Stimulated activated CD4-positive, alpha-beta T cell treated with anti-CD3 and anti-CD28 coated beads, TNF-alpha, amount 100 ng/mL, for 48 hours (primary cell): ENCODE measurements at regions not wholly inside any gene's neighbourhood (a gene's known extent, or its start where the extent isn't known, plus 50 kb on each side); places are given as distances from the start of the nearest gene placed in this dataset.
"Not testable (repeated sequence)": the region's sequence is repeated elsewhere in the genome, so short reads cannot be mapped to it uniquely, and the experiment has no call there.

Experiments
- DNase-seq, 3 donors: peaks; one replicate each; pipeline ENCODE4 v3.0.0-alpha.2; 2020; ENCODE audit warnings: low read depth in 3 of 3

GRCh38 chr3:34868935-34869334 is 770.4 kb upstream of the ARPP21 start:
- no peak for DNase-seq

- DNase-seq, result no peak
Observed at GRCh38 chr3:34869696-34870095, 769.6 kb upstream of the ARPP21 start.

GRCh38 chr3:34872406-34872805 is 766.9 kb upstream of the ARPP21 start:
- no peak for DNase-seq

DNA sequence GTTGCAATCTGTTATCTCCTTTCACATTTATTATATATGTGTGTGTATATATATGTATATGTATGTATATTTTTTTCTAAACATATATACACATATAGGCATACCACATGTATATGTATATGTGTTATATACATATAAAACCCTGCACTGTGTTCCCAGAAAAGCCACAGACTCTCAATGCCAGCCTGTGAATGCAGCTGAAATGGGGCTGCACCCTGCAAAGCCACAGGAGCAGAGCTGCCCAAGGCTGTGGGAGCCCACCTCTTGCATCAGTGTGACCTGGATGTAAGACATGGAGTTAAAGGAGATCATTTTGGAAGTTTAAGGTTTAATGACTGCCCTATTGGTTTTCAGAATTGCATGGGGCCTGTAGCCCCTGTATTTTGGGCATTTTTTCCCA is 762.3 kb upstream of the ARPP21 start:
- DNase-seq, result no peak

- no peak for DNase-seq
Observed at GRCh38 chr3:34878488-34878887, 760.8 kb upstream of the ARPP21 start.

- no peak for DNase-seq
Observed at GRCh38 chr3:34881026-34881425, 758.3 kb upstream of the ARPP21 start.

- DNase-seq, result no peak
Observed at GRCh38 chr3:34882764-34883163, 756.6 kb upstream of the ARPP21 start.

DNA sequence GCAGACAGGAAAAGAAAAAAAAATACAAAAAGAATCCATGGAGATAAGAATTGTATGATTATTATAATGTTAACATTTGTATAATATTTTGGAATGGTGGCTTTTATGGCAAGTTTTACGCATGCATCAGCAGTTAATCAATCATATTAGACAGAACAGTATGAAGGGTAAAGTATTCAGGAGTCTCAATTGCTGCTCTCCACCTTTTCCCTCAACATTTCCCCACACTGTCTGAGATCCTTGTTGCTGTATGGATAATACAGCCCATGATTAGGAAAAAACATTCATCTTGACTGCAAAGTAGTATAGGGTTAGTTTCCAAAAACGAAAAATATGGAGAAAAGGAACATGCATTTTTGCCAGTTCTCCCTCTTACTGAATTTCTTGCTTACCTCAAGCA is 755.3 kb upstream of the ARPP21 start:
- no peak for DNase-seq

GRCh38 chr3:34886443-34886842 is 752.9 kb upstream of the ARPP21 start:
- DNase-seq, result no peak

DNA sequence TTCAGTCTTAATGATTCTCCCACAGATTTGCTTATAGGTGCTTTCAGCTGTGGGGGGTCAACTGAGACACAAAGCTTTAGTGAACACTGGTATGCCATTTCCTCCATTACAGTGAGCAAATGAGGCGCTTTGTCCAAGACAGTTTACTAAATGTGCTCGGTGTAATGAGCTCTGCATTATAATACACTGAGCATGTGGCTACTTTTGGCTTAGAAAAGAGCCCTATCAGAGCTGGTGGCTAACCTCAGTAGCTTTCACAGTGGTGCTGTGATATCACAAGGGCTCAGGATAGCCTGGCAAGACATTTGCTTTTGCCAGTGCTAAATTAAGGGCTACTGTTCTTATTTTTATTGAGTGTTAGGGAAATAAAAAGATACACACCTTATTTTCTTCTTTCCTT is 749.7 kb upstream of the ARPP21 start:
- DNase-seq, result no peak

DNA sequence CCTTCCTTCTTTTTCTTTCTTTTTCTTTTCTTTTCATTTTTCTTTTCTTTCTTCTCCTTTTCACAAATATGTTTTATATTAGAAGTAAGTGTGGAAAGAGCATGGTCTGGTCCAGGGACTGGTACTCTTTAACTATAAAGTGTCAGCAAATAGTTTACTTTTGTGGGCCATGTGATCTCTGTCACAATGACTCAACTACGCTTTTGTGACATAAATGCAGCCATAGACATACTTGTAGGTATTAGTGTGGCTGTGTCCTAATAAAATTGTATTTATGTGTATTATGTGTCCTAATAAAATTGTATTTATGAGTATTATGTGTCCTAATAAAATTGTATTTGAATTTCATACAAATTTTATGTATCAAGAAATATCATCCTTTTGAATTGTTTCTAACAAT is 749.1 kb upstream of the ARPP21 start:
- DNase-seq, result no peak

DNA sequence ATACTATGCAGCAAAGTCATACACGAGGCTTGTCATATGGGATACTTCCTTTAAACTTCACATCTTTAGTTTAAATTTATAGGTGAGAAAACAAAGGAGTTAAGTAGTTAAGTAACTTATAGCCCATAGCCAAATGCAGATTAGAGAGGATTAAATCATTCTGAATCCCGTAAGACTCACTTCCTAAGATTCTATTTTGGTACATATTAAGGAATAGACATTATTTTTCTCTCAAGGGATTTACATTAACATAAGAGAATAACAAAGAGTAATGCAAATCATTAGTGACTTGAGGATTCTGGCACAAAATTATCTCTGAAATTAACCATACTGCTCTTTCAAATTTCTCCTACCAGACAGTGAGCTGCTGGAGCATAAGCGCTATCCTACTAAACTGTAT is 747.4 kb upstream of the ARPP21 start:
- no peak for DNase-seq

- DNase-seq, result no peak
Observed at GRCh38 chr3:34895841-34896240, 743.5 kb upstream of the ARPP21 start.

DNA sequence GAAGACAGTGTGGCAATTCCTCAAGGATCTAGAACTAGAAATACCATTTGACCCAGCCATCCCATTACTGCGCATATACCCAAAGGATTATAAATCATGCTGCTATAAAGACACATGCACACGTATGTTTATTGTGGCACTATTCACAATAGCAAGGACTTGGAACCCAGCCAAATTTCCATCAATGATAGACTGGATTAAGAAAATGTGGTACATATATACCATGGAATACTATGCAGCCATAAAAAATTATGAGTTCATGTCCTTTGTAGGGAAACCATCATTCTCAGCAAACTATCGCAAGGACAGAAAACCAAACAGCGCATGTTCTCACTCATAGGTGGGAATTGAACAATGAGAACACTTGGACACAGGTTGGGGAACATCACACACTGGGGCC is 729.6 kb upstream of the ARPP21 start:
- not testable (repeated sequence) for DNase-seq

DNA sequence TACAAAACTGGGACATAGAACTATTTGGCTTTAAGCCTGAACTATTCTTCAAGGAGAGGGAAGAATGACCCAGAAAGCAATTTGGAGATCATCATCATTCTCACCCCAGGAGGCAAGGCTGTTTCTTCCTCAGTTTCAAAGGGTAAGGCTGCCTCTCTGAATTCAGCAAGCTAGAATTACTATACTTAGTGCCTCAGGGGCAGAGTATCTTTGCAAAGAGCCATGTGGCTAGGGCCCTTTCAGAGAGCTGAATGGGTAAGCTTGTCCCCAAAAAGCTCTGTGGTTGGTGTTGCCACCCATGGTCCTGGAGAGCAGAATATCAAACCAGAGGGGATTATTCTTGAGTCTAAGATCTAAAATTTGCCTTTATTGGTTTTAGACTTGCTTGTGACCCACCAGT is 720.3 kb upstream of the ARPP21 start:
- DNase-seq, result no peak

GRCh38 chr3:34920806-34921205 is 718.5 kb upstream of the ARPP21 start:
- DNase-seq, result no peak

DNA sequence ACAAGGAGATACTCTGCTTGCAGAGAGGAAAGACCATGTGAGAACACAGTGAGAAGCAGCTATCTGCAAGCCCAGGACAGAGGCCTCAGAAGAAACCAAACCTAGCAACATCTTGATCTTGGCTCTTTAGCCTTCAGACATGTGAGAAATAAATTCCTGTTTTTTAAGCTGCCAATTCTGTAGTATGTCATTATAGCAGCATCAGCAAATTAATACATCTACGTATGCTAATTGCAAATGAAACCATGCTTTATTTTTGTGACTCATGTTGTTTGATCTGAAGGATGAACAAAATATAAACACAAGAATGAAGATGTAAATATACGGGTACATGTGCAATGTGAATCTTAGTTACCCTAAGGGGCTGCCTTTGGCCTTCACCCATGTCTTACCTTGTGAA is 714.4 kb upstream of the ARPP21 start:
- no peak for DNase-seq

- DNase-seq, result no peak
Observed at GRCh38 chr3:34925851-34926250, 713.5 kb upstream of the ARPP21 start.

DNA sequence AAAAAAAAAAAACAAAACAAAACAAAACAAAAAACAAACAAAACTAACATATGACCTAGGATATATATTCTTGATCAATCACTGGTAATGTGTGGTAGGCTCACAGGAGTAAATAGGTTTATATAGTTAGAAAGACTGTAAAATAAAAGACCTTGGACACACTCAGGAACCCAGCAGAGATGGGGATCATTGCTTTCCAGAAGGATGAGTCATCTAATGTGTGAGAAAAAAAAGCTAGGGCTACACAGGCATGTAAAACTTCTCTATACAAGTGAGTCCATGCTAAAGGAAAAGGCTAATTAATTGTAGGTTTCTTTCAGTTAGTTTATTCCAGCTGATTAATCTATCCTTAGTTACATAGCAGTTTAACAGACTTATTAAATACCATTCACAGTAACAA is 710.3 kb upstream of the ARPP21 start:
- no peak for DNase-seq

DNA sequence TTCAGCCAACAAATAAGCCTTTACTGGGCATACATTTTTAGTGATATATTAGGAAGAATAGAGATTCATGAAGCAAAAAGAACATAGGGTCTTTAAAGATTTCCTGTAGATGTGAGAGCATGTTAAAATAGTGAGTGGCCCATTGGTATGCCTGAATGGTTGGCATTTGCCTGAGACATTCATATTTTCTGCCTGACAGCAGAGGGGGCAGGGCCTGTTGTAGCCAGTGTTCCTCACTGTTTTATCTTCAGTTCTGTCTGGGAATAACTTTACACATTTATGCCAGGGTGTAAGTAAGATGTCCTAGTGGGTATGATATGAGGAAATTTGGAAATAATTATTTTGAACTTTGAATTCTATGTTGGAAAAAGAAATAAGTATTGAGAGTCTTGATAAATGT is 704.7 kb upstream of the ARPP21 start:
- DNase-seq, result no peak

GRCh38 chr3:34938784-34939183 is 700.5 kb upstream of the ARPP21 start:
- no peak for DNase-seq

- no peak for DNase-seq
Observed at GRCh38 chr3:34942256-34942655, 697.1 kb upstream of the ARPP21 start.

DNA sequence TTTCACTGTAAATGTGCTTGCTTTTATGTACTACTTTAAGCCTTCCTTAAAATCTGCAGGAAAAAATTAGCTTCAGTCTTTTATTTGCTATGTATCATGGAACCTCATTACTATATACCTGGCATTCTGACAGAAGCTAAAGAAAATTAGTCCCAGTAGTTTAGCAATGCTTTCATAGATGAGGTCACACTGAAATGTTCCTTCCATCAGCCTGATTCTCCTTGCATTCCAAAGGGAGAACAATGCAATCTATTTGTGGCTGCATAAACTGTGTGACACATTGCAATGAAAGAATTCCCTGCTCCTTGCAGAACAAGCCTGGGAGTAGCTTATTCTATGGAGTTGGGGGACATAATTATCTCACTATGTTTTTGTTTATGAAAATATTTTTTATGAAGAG is 691.5 kb upstream of the ARPP21 start:
- DNase-seq, result no peak

GRCh38 chr3:34948517-34948916 is 690.8 kb upstream of the ARPP21 start:
- DNase-seq, result no peak

DNA sequence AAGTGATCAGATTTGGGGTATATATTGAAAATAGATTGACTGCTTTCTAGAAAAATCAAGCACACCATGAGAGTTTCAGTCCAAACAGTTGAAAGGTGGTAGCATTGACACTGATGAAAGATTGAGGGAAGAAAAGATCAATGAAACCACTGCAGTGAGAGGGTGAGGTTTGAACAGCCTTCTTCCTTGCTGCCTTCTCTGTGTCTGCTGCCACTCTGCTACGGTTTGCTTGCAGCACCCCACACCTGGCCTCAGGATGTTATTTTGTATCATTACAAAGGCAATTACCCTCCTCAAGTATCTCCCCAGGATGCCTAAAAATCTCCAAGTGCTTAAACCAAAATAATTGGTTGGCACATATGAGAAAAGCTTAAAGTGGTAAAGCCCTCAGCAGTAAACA is 683.6 kb upstream of the ARPP21 start:
- no peak for DNase-seq
